ENCODE measurements at regions not wholly inside any gene's neighbourhood (a gene's known extent, or its start where the extent isn't known, plus 50 kb on each side); places are given as distances from the start of the nearest gene placed in this dataset.

GRCh38 chr14:106346084-106346483 is 819.7 kb downstream of the TMEM121 start:
- Histone ChIP-seq H3K9ac (ENCODE audit: low read length) (no peak overlapping the region), H3K9me3 (ENCODE audit: insufficient read depth, low read depth, low read length) (peaks cover 4% of the 10 kb centered on the region), H3K27ac (ENCODE audit: low read depth, low read length) (no peak overlapping the region), H4K20me1 (ENCODE audit: insufficient read depth, low read length) (no peaks in the 10 kb centered on the region), H3K4me1 (ENCODE audit: insufficient read depth, low read length) (no peaks in the 10 kb centered on the region), H3K79me2 (ENCODE audit: insufficient read depth, low read length) (no peaks in the 10 kb centered on the region), H3K36me3 (ENCODE audit: insufficient read depth, low read length) (no peaks in the 10 kb centered on the region), H3K4me2 (ENCODE audit: low read length) (no peak overlapping the region), H3K27me3 (ENCODE audit: insufficient read depth, low read length) (no peaks in the 10 kb centered on the region), H3K4me3 (ENCODE audit: insufficient read depth, low read depth, low read length) (no peak overlapping the region), H2AFZ (ENCODE audit: low read depth, low read length) (no peak overlapping the region)
- Mint-ChIP-seq H3K27me3 (ENCODE audit: low read depth, unreplicated experiment) (no peaks in the 10 kb centered on the region), H3K9me3 (ENCODE audit: unreplicated experiment) (peaks cover 17% of the 10 kb centered on the region), H3K36me3 (ENCODE audit: low read depth, unreplicated experiment) (no peaks in the 10 kb centered on the region), H3K4me1 (ENCODE audit: low read depth, unreplicated experiment) (no peaks in the 10 kb centered on the region), H3K27ac (ENCODE audit: unreplicated experiment) (no peak overlapping the region), H3K4me3 (ENCODE audit: unreplicated experiment) (no peak overlapping the region)
- TF ChIP-seq CTCF (IDR thresholded peaks at IDR 0.05; ENCODE audit: insufficient read depth, low read depth, low read length) (no peak), EZH2 (IDR thresholded peaks at IDR 0.05; ENCODE audit: insufficient read depth, low read length) (no peak)
- no peak for FAIRE-seq
- no peak for DNase-seq (ENCODE audit: low read depth)

DNA sequence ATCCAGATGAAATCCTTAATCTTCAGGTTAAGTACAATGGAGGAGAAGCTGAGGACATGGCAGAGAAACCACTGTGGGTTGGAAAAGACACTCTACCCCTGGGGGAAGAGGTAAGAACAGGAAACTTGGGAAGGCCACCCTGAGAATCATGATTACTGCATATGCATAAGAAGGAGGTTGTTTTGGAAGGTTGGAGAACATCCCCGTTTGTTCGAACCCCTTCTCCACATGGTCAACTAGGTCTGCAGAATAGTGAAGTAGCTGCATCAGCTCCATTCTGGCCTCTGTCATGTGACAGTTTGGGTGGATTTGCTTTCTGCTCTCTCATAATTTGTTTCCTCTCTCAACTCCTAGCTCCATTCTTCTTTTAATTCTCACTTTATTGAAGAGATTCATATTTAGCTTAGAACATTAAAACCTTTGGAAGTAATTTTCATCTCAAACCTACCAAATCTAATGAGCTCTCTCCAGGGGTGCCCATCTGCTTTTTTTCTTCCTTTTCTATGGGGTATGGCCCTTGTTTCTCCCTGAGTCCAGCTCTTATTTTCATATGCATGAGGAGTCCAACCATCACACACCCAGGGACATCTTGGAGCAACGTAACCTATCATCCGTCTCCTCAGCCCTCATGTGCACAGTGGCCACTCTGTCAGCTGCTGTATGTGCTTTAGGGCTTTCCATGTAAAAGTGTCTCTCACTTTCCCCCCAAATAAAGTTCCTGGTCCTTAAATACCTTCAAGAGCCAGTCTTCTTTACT is 820.3 kb downstream of the TMEM121 start:
- H3K79me2 ChIP-seq (ENCODE audit: insufficient read depth, low read length): no peaks in the 10 kb centered on the region
- H3K27ac ChIP-seq (ENCODE audit: low read depth, low read length): no peak overlapping the region
- H3K9me3 ChIP-seq (ENCODE audit: insufficient read depth, low read depth, low read length): peaks cover 4% of the 10 kb centered on the region
- H3K36me3 Mint-ChIP-seq (ENCODE audit: low read depth, unreplicated experiment): no peaks in the 10 kb centered on the region
- no peak overlapping the region for H3K9ac ChIP-seq (ENCODE audit: low read length)
- H3K4me1 Mint-ChIP-seq (ENCODE audit: low read depth, unreplicated experiment): no peaks in the 10 kb centered on the region
- H3K36me3 ChIP-seq (ENCODE audit: insufficient read depth, low read length): no peaks in the 10 kb centered on the region
- H3K27me3 Mint-ChIP-seq (ENCODE audit: low read depth, unreplicated experiment): no peaks in the 10 kb centered on the region
- H2AFZ ChIP-seq (ENCODE audit: low read depth, low read length): no peak overlapping the region
- H3K4me1 ChIP-seq (ENCODE audit: insufficient read depth, low read length): no peaks in the 10 kb centered on the region
- H3K27ac Mint-ChIP-seq (ENCODE audit: unreplicated experiment): no peak overlapping the region
- no peak for FAIRE-seq
- DNase-seq (ENCODE audit: low read depth): no peak
- no peaks in the 10 kb centered on the region for H4K20me1 ChIP-seq (ENCODE audit: insufficient read depth, low read length)
- H3K4me3 ChIP-seq (ENCODE audit: insufficient read depth, low read depth, low read length): no peak overlapping the region
- H3K27me3 ChIP-seq (ENCODE audit: insufficient read depth, low read length): no peaks in the 10 kb centered on the region
- H3K9me3 Mint-ChIP-seq (ENCODE audit: unreplicated experiment): peaks cover 17% of the 10 kb centered on the region
- H3K4me2 ChIP-seq (ENCODE audit: low read length): no peak overlapping the region
- H3K4me3 Mint-ChIP-seq (ENCODE audit: unreplicated experiment): no peak overlapping the region
- no peak for TF ChIP-seq CTCF (IDR thresholded peaks at IDR 0.05; ENCODE audit: insufficient read depth, low read depth, low read length)
- no peak for TF ChIP-seq EZH2 (IDR thresholded peaks at IDR 0.05; ENCODE audit: insufficient read depth, low read length)

- TF ChIP-seq EZH2 (IDR thresholded peaks at IDR 0.05; ENCODE audit: insufficient read depth, low read length): no peak
- no peaks in the 10 kb centered on the region for H4K20me1 ChIP-seq (ENCODE audit: insufficient read depth, low read length)
- H2AFZ ChIP-seq (ENCODE audit: low read depth, low read length): no peak overlapping the region
- Mint-ChIP-seq H3K4me3 (ENCODE audit: unreplicated experiment) (no peak overlapping the region), H3K27ac (ENCODE audit: unreplicated experiment) (no peak overlapping the region), H3K4me1 (ENCODE audit: low read depth, unreplicated experiment) (no peaks in the 10 kb centered on the region), H3K9me3 (ENCODE audit: unreplicated experiment) (peaks cover 16% of the 10 kb centered on the region), H3K27me3 (ENCODE audit: low read depth, unreplicated experiment) (no peaks in the 10 kb centered on the region), H3K36me3 (ENCODE audit: low read depth, unreplicated experiment) (no peaks in the 10 kb centered on the region)
- no peaks in the 10 kb centered on the region for H3K79me2 ChIP-seq (ENCODE audit: insufficient read depth, low read length)
- peaks cover 4% of the 10 kb centered on the region for H3K9me3 ChIP-seq (ENCODE audit: insufficient read depth, low read depth, low read length)
- DNase-seq (ENCODE audit: low read depth) (no peak), FAIRE-seq (no peak)
- H3K36me3 ChIP-seq (ENCODE audit: insufficient read depth, low read length): no peaks in the 10 kb centered on the region
- H3K27ac ChIP-seq (ENCODE audit: low read depth, low read length): no peak overlapping the region
- H3K4me2 ChIP-seq (ENCODE audit: low read length): no peak overlapping the region
- H3K27me3 ChIP-seq (ENCODE audit: insufficient read depth, low read length): no peaks in the 10 kb centered on the region
- H3K4me3 ChIP-seq (ENCODE audit: insufficient read depth, low read depth, low read length): no peak overlapping the region
- no peak overlapping the region for H3K9ac ChIP-seq (ENCODE audit: low read length)
- H3K4me1 ChIP-seq (ENCODE audit: insufficient read depth, low read length): no peaks in the 10 kb centered on the region
Measured at GRCh38 chr14:106347291-106347778, 821.0 kb downstream of the TMEM121 start.
